Panc1 (cell line): ENCODE measurements at regions not wholly inside any gene's neighbourhood (a gene's known extent, or its start where the extent isn't known, plus 50 kb on each side); places are given as distances from the start of the nearest gene placed in this dataset.

Source experiments
- CTCF ChIP-seq: fragments of 450-650 bp; IDR thresholded peaks from 2 replicates; pipeline ENCODE4 v1.5.1; 2017; ENCODE audit warnings: mild to moderate bottlenecking
- SIN3A ChIP-seq: IDR thresholded peaks from 2 replicates; pipeline ENCODE4 v1.6.1; 2012; ENCODE audit warnings: low read depth, mild to moderate bottlenecking, low read length, moderate library complexity, borderline replicate concordance; ENCODE audit not compliant: insufficient read depth

- TF ChIP-seq CTCF (no peak), SIN3A (no peak)
Measured at GRCh38 chr2:173747035-173747434, 218.1 kb downstream of the SP3 start.
